Keratinocyte (primary cell): ENCODE measurements at regions not wholly inside any gene's neighbourhood (a gene's known extent, or its start where the extent isn't known, plus 50 kb on each side); places are given as distances from the start of the nearest gene placed in this dataset.

Source experiments
- DNase-seq: peaks from one replicate; pipeline ENCODE4 v3.0.0-alpha.2; 2011; ENCODE audit warnings: low read depth, missing footprints, low spot score
- FAIRE-seq: peaks from 2 replicates; lab custom pipeline; 2011; peaks lifted over from hg19 to GRCh38; lab: Jason Lieb, UNC
- H2AFZ ChIP-seq: 2 replicates; pipeline ENCODE4 v1.6.0; 2012; ENCODE audit warnings: low read length, control low read depth, inconsistent platforms; ENCODE audit not compliant: control insufficient read depth
- H3K27ac ChIP-seq: 2 replicates; pipeline ENCODE4 v1.5.1; 2011; ENCODE audit warnings: low read length; ENCODE audit not compliant: control insufficient read depth, insufficient read depth
- H3K27me3 ChIP-seq: 3 replicates; pipeline ENCODE4 v1.6.0; 2011; ENCODE audit warnings: low read length; ENCODE audit not compliant: control insufficient read depth, insufficient read depth; ENCODE audit errors: extremely low read depth
- H3K36me3 ChIP-seq, 2 experiments: 2 replicates in 1 of 2; 3 replicates in 1 of 2; pipeline ENCODE4 v1.5.1; 2011; ENCODE audit warnings: low read length in 2 of 2, mild to moderate bottlenecking in 1 of 2; ENCODE audit not compliant: control insufficient read depth in 2 of 2, insufficient read depth in 2 of 2; ENCODE audit errors: extremely low read depth in 1 of 2
- H3K4me1 ChIP-seq: 3 replicates; pipeline ENCODE4 v1.5.1; 2011; ENCODE audit warnings: low read length; ENCODE audit not compliant: control insufficient read depth, insufficient read depth; ENCODE audit errors: extremely low read depth
- H3K4me2 ChIP-seq: 3 replicates; pipeline ENCODE4 v1.6.0; 2011; ENCODE audit warnings: low read depth, low read length; ENCODE audit not compliant: control insufficient read depth, insufficient read depth; ENCODE audit errors: extremely low read depth
- H3K4me3 ChIP-seq, 3 experiments: fragments of 200-600 bp in 1 of 3; sonication (generic) in 1 of 3; 2 replicates in 2 of 3; 3 replicates in 1 of 3; pipeline ENCODE4 v1.5.1; 2011 to 2016; ENCODE audit warnings: low read length in 3 of 3, mild to moderate bottlenecking in 3 of 3, control low read depth in 2 of 3, inconsistent platforms in 1 of 3, low read depth in 1 of 3, mixed read lengths in 1 of 3, mixed run types in 1 of 3, moderate library complexity in 1 of 3; ENCODE audit not compliant: control insufficient read depth in 2 of 3, insufficient read depth in 2 of 3; ENCODE audit errors: extremely low read depth in 1 of 3
- H3K79me2 ChIP-seq: 2 replicates; pipeline ENCODE4 v1.6.0; 2012; ENCODE audit warnings: low read length; ENCODE audit not compliant: control insufficient read depth, insufficient read depth
- H3K9ac ChIP-seq: 3 replicates; pipeline ENCODE4 v1.6.0; 2011; ENCODE audit warnings: low read length; ENCODE audit not compliant: control insufficient read depth, insufficient read depth; ENCODE audit errors: extremely low read depth
- H3K9me1 ChIP-seq: 3 replicates; pipeline ENCODE4 v1.6.0; 2011; ENCODE audit warnings: low read length; ENCODE audit not compliant: control insufficient read depth, insufficient read depth; ENCODE audit errors: extremely low read depth
- H3K9me3 ChIP-seq: 2 replicates; pipeline ENCODE4 v1.5.1; 2012; ENCODE audit warnings: low read depth, low read length; ENCODE audit not compliant: control insufficient read depth
- H4K20me1 ChIP-seq: 3 replicates; pipeline ENCODE4 v1.6.0; 2011; ENCODE audit warnings: low read length; ENCODE audit not compliant: control insufficient read depth, insufficient read depth; ENCODE audit errors: extremely low read depth
- EZH2 ChIP-seq: IDR thresholded peaks from one replicate; pipeline ENCODE4 v1.6.1; 2012; ENCODE audit warnings: inconsistent platforms, mild to moderate bottlenecking, low read length, moderate library complexity
- dilution Hi-C: fragments of 300-500 bp; cut with MboI; formaldehyde crosslinking; loops from one replicate; pipeline ENCODE4 v1.7.0; 2020; ENCODE audit warnings: low sequenced_read_pairs; ENCODE audit not compliant: extremely low pct_ligation_motif_present
- TF ChIP-seq, protein P1 (sequence below), 3 experiments: IDR thresholded peaks in 1 of 3; conservative IDR thresholded peaks in 1 of 3; optimal IDR thresholded peaks in 1 of 3; 2 replicates in 2 of 3; 3 replicates in 1 of 3; pipeline versions ENCODE3 to v1.5.1; 2011; ENCODE audit warnings: low read length in 3 of 3, mild to moderate bottlenecking in 3 of 3, moderate library complexity in 2 of 3, control low read depth in 1 of 3, inconsistent platforms in 1 of 3; ENCODE audit not compliant: insufficient read depth in 2 of 3; ENCODE audit errors: extremely low read depth in 1 of 3

DNA sequence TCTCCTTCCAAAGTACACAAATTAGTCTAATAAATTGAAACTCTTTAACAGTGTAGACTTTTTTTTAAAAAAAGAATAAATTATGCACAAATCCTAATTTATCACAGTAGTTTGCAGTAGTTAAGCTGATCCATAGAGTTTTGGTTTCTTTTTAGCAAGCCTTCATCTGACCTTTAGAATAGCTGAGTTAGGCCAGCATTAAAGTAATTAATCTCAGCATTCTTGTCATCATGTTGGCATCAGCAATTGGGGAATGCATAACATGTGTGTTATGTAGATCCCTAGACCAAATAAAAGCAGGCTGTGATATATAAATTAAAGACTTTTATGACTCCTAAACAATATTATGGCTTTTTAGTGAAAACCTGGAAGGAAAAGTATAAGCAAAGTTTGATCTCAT is 426.5 kb upstream of the PABPC4L start:
- dilution Hi-C loops, result no loop called here
- Histone ChIP-seq H3K9me1 (no peaks in the 10 kb centered on the region), H3K4me2 (no peak overlapping the region), H3K27me3 (no peaks in the 10 kb centered on the region), H3K36me3 (no peaks in the 10 kb centered on the region), H4K20me1 (no peaks in the 10 kb centered on the region), H3K27ac (no peak overlapping the region), H3K9ac (no peak overlapping the region), H3K9me3 (no peaks in the 10 kb centered on the region), H3K4me3 (no peak overlapping the region), H3K4me1 (no peaks in the 10 kb centered on the region), H3K79me2 (no peaks in the 10 kb centered on the region), H2AFZ (no peak overlapping the region)
- no peak for TF ChIP-seq EZH2
- TF ChIP-seq, protein P1, sequence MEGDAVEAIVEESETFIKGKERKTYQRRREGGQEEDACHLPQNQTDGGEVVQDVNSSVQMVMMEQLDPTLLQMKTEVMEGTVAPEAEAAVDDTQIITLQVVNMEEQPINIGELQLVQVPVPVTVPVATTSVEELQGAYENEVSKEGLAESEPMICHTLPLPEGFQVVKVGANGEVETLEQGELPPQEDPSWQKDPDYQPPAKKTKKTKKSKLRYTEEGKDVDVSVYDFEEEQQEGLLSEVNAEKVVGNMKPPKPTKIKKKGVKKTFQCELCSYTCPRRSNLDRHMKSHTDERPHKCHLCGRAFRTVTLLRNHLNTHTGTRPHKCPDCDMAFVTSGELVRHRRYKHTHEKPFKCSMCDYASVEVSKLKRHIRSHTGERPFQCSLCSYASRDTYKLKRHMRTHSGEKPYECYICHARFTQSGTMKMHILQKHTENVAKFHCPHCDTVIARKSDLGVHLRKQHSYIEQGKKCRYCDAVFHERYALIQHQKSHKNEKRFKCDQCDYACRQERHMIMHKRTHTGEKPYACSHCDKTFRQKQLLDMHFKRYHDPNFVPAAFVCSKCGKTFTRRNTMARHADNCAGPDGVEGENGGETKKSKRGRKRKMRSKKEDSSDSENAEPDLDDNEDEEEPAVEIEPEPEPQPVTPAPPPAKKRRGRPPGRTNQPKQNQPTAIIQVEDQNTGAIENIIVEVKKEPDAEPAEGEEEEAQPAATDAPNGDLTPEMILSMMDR (optimal IDR thresholded peaks at IDR 0.05 in 1 of 3, IDR thresholded peaks at IDR 0.05 in 1 of 3, conservative IDR thresholded peaks at IDR 0.05 in 1 of 3; ENCODE audit: extremely low read depth in 1 of 3, insufficient read depth in 2 of 3, low read length in 3 of 3), result no peak
- no peak for DNase-seq
- FAIRE-seq, result no peak

DNA sequence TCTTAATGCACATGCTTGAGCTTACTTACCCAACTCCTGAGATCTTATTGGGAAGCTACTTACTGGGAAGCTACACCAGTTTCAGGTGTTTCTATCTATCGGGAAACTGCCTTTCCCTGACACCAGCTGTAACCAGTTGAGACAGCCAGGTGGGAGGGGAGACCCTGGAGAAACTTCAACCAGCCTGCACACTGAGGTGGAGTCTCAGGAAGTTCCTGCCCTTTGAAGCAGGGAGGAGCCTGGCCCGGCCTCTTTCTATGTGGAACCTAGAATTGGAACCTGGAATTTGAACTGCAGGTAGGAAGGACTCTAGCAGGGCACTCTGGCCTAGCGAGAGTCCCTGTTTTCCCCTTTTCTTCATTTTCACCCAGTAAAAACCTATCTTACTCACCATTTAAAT is 425.8 kb upstream of the PABPC4L start:
- no peaks in the 10 kb centered on the region for H3K27me3 ChIP-seq
- no peaks in the 10 kb centered on the region for H3K79me2 ChIP-seq
- no peak overlapping the region for H2AFZ ChIP-seq
- no peaks in the 10 kb centered on the region for H3K9me3 ChIP-seq
- TF ChIP-seq EZH2, result no peak
- TF ChIP-seq, protein P1 (optimal IDR thresholded peaks at IDR 0.05 in 1 of 3, IDR thresholded peaks at IDR 0.05 in 1 of 3, conservative IDR thresholded peaks at IDR 0.05 in 1 of 3; ENCODE audit: extremely low read depth in 1 of 3, insufficient read depth in 2 of 3, low read length in 3 of 3), result no peak
- no peak overlapping the region for H3K9ac ChIP-seq
- H3K9me1 ChIP-seq, result no peaks in the 10 kb centered on the region
- H3K36me3 ChIP-seq, result no peaks in the 10 kb centered on the region
- DNase-seq (no peak), FAIRE-seq (no peak)
- dilution Hi-C loops, result no loop called here
- H3K4me2 ChIP-seq, result no peak overlapping the region
- no peaks in the 10 kb centered on the region for H4K20me1 ChIP-seq
- no peaks in the 10 kb centered on the region for H3K4me1 ChIP-seq
- H3K27ac ChIP-seq, result no peak overlapping the region
- no peak overlapping the region for H3K4me3 ChIP-seq
